ENCODE measurements at regions not wholly inside any gene's neighbourhood (a gene's known extent, or its start where the extent isn't known, plus 50 kb on each side); places are given as distances from the start of the nearest gene placed in this dataset.

- Histone ChIP-seq H3K4me1 (ENCODE audit: control insufficient read depth in 2 of 3, insufficient read depth in 2 of 3, low read depth in 1 of 3, low read length in 3 of 3) (no peaks in the 10 kb centered on the region), H3K27ac (ENCODE audit: low read depth in 2 of 2, low read length in 2 of 2) (no peak overlapping the region), H3K27me3 (ENCODE audit: control insufficient read depth, insufficient read depth, low read length) (no peaks in the 10 kb centered on the region), H3K4me3 (ENCODE audit: low read length in 3 of 3) (no peak overlapping the region), H3K9me3 (ENCODE audit: control insufficient read depth in 2 of 3, insufficient read depth in 1 of 3, low read length in 3 of 3) (peaks cover 0 to 2% (median 0%) of the 10 kb centered on the region in 3 donors), H3K36me3 (ENCODE audit: control insufficient read depth in 2 of 3, insufficient read depth in 3 of 3, low read length in 3 of 3) (no peaks in the 10 kb centered on the region), H3K9ac (ENCODE audit: low read length in 3 of 3) (no peak overlapping the region)
- no peak for DNase-seq
- no peak for FAIRE-seq
- intact Hi-C loops (cut with DNase I), result no loop called here
- TF ChIP-seq, protein P1, sequence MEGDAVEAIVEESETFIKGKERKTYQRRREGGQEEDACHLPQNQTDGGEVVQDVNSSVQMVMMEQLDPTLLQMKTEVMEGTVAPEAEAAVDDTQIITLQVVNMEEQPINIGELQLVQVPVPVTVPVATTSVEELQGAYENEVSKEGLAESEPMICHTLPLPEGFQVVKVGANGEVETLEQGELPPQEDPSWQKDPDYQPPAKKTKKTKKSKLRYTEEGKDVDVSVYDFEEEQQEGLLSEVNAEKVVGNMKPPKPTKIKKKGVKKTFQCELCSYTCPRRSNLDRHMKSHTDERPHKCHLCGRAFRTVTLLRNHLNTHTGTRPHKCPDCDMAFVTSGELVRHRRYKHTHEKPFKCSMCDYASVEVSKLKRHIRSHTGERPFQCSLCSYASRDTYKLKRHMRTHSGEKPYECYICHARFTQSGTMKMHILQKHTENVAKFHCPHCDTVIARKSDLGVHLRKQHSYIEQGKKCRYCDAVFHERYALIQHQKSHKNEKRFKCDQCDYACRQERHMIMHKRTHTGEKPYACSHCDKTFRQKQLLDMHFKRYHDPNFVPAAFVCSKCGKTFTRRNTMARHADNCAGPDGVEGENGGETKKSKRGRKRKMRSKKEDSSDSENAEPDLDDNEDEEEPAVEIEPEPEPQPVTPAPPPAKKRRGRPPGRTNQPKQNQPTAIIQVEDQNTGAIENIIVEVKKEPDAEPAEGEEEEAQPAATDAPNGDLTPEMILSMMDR (IDR thresholded peaks at IDR 0.05; ENCODE audit: borderline replicate concordance, extremely low read depth, insufficient read depth), result no peak
These were observed 200.6 kb upstream of the CCL2 start for GRCh38 chr17:34054495-34054894.

DNA sequence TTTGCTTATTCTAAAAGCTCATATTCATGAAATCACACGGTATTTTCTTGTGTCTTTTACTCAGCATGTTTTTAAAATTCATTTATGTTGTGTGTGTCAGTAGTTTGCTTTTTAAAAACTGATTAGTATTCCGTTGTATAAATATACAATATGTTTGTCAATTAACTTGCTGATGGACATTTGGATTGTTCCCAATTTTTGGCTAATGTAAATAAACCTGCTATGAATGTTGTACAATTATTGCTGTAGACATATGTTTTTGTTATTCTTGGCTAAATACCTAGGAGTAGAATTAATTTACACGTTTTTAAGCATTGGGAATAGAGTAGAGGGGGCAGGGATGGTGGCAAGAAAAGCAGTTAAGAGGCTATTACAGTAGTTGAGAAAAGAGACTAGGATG is 199.5 kb upstream of the CCL2 start:
- H3K9me3 ChIP-seq (ENCODE audit: control insufficient read depth in 2 of 3, insufficient read depth in 1 of 3, low read length in 3 of 3), result peaks cover 0 to 5% (median 2%) of the 10 kb centered on the region in 3 donors
- no peak overlapping the region for H3K4me3 ChIP-seq (ENCODE audit: low read length in 3 of 3)
- no peak for DNase-seq
- TF ChIP-seq, protein P1 (IDR thresholded peaks at IDR 0.05; ENCODE audit: borderline replicate concordance, extremely low read depth, insufficient read depth), result no peak
- no peaks in the 10 kb centered on the region for H3K27me3 ChIP-seq (ENCODE audit: control insufficient read depth, insufficient read depth, low read length)
- no peak overlapping the region for H3K27ac ChIP-seq (ENCODE audit: low read depth in 2 of 2, low read length in 2 of 2)
- intact Hi-C loops (cut with DNase I), result no loop called here
- no peaks in the 10 kb centered on the region for H3K4me1 ChIP-seq (ENCODE audit: control insufficient read depth in 2 of 3, insufficient read depth in 2 of 3, low read depth in 1 of 3, low read length in 3 of 3)
- no peak for FAIRE-seq
- H3K36me3 ChIP-seq (ENCODE audit: control insufficient read depth in 2 of 3, insufficient read depth in 3 of 3, low read length in 3 of 3), result no peaks in the 10 kb centered on the region
- H3K9ac ChIP-seq (ENCODE audit: low read length in 3 of 3), result no peak overlapping the region

DNA sequence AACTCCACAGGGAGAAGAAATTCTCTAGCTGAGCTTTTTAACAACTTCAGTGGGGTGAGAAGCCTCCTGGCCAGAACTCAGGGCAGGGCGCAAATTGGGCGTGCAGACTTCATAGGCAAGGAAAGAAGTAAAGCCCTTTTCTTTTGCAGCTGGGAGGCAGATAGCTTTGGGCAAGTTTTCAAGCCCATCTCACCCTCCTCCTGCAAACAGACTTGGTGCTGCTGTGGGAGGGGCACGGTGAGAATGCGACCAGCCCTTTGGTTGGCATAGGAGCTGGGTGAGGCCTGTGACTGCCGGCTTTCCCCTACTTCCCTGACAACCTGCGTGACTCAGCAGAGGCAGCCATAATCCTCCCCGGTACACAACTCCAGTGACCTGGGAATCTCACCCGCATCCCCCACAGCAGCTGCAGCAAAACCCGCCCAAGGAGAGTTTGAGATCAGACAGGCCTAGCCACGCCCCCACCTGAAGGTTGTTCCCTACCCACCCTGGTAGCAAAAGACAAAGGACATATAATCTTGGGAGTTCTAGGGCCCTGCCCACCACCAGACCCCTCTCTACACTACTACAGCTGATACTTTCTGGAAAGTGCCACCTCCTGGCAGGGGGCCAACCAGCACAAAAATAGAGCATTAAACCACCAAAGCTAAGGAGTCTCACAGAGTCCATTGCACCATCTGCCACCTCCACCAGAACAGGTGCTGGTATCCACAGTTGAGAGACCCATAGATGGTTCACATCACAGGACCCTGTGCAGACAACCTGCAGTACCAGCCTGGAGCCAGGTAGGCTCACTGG is 195.5 kb upstream of the CCL2 start:
- H3K27ac ChIP-seq (ENCODE audit: low read depth in 2 of 2, low read length in 2 of 2), result no peak overlapping the region
- H3K4me3 ChIP-seq (ENCODE audit: low read length in 3 of 3), result no peak overlapping the region
- intact Hi-C loops (cut with DNase I), result no loop called here
- DNase-seq (no peak), FAIRE-seq (no peak)
- H3K4me1 ChIP-seq (ENCODE audit: control insufficient read depth in 2 of 3, insufficient read depth in 2 of 3, low read depth in 1 of 3, low read length in 3 of 3), result no peaks in the 10 kb centered on the region
- no peak overlapping the region for H3K9ac ChIP-seq (ENCODE audit: low read length in 3 of 3)
- peaks cover 0 to 5% (median 4%) of the 10 kb centered on the region in 3 donors for H3K9me3 ChIP-seq (ENCODE audit: control insufficient read depth in 2 of 3, insufficient read depth in 1 of 3, low read length in 3 of 3)
- H3K36me3 ChIP-seq (ENCODE audit: control insufficient read depth in 2 of 3, insufficient read depth in 3 of 3, low read length in 3 of 3), result no peaks in the 10 kb centered on the region
- TF ChIP-seq, protein P1 (IDR thresholded peaks at IDR 0.05; ENCODE audit: borderline replicate concordance, extremely low read depth, insufficient read depth), result no peak
- H3K27me3 ChIP-seq (ENCODE audit: control insufficient read depth, insufficient read depth, low read length), result no peaks in the 10 kb centered on the region

All from kidney (tissue), 13 donors.